ENCODE measurements at regions not wholly inside any gene's neighbourhood (a gene's known extent, or its start where the extent isn't known, plus 50 kb on each side); places are given as distances from the start of the nearest gene placed in this dataset.

GRCh38 chr12:114834621-114835020 lies 150.6 kb upstream of the TBX3 start:
- TF ChIP-seq, protein P1, sequence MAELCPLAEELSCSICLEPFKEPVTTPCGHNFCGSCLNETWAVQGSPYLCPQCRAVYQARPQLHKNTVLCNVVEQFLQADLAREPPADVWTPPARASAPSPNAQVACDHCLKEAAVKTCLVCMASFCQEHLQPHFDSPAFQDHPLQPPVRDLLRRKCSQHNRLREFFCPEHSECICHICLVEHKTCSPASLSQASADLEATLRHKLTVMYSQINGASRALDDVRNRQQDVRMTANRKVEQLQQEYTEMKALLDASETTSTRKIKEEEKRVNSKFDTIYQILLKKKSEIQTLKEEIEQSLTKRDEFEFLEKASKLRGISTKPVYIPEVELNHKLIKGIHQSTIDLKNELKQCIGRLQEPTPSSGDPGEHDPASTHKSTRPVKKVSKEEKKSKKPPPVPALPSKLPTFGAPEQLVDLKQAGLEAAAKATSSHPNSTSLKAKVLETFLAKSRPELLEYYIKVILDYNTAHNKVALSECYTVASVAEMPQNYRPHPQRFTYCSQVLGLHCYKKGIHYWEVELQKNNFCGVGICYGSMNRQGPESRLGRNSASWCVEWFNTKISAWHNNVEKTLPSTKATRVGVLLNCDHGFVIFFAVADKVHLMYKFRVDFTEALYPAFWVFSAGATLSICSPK (IDR thresholded peaks at IDR 0.05; ENCODE audit: borderline replicate concordance), result no peak
- no peak for TF ChIP-seq ESRRA (IDR thresholded peaks at IDR 0.05; ENCODE audit: borderline replicate concordance, low read depth)
- no peak for TF ChIP-seq MTA3 (IDR thresholded peaks at IDR 0.05; ENCODE audit: borderline replicate concordance)
- no peak for TF ChIP-seq E2F1 (CRISPR knock-in tag; IDR thresholded peaks at IDR 0.05)

Measured in K562 (cell line).